ENCODE measurements at regions not wholly inside any gene's neighbourhood (a gene's known extent, or its start where the extent isn't known, plus 50 kb on each side); places are given as distances from the start of the nearest gene placed in this dataset.

GRCh38 chr6:19268117-19268516 is 569.1 kb upstream of the ID4 start:
- no peak for DNase-seq

GRCh38 chr6:19268718-19269117 is 568.5 kb upstream of the ID4 start:
- DNase-seq, result no peak

GRCh38 chr6:19269341-19269898 is 567.8 kb upstream of the ID4 start:
- DNase-seq, result no peak

- DNase-seq, result no peak
These were observed 566.6 kb upstream of the ID4 start for GRCh38 chr6:19270616-19271015.

- DNase-seq, result no peak
These were observed 557.9 kb upstream of the ID4 start for GRCh38 chr6:19279273-19279684.

GRCh38 chr6:19287928-19288327 is 549.2 kb upstream of the ID4 start:
- no peak for DNase-seq

- no peak for DNase-seq
These were observed 547.7 kb upstream of the ID4 start for GRCh38 chr6:19289457-19289856.

GRCh38 chr6:19297880-19298279 is 539.3 kb upstream of the ID4 start:
- peak; percentile 34 for DNase-seq

GRCh38 chr6:19298421-19298820 is 538.7 kb upstream of the ID4 start:
- DNase-seq, result no peak

- no peak for DNase-seq
These were observed 538.0 kb upstream of the ID4 start for GRCh38 chr6:19299129-19299528.

- DNase-seq, result no peak
These were observed 535.2 kb upstream of the ID4 start for GRCh38 chr6:19301980-19302379.

GRCh38 chr6:19303383-19303782 is 533.8 kb upstream of the ID4 start:
- DNase-seq, result peak; percentile 37

GRCh38 chr6:19309661-19310060 is 527.5 kb upstream of the ID4 start:
- no peak for DNase-seq

- no peak for DNase-seq
These were observed 525.4 kb upstream of the ID4 start for GRCh38 chr6:19311786-19312185.

- no peak for DNase-seq
These were observed 524.8 kb upstream of the ID4 start for GRCh38 chr6:19312241-19312978.

- no peak for DNase-seq
These were observed 519.7 kb upstream of the ID4 start for GRCh38 chr6:19317431-19317986.

- DNase-seq, result no peak
These were observed 518.2 kb upstream of the ID4 start for GRCh38 chr6:19319005-19319404.

- peak; percentile 41 for DNase-seq
These were observed 517.0 kb upstream of the ID4 start for GRCh38 chr6:19320111-19320581.

- DNase-seq, result no peak
These were observed 514.3 kb upstream of the ID4 start for GRCh38 chr6:19322691-19323485.

- DNase-seq, result no peak
These were observed 512.8 kb upstream of the ID4 start for GRCh38 chr6:19324376-19324775.

GRCh38 chr6:19325335-19325789 is 511.8 kb upstream of the ID4 start:
- no peak for DNase-seq

GRCh38 chr6:19327241-19327640 is 509.9 kb upstream of the ID4 start:
- DNase-seq, result no peak

GRCh38 chr6:19327661-19328060 is 509.5 kb upstream of the ID4 start:
- DNase-seq, result peak; percentile 33
